ENCODE measurements at regions not wholly inside any gene's neighbourhood (a gene's known extent, or its start where the extent isn't known, plus 50 kb on each side); places are given as distances from the start of the nearest gene placed in this dataset.

DNA sequence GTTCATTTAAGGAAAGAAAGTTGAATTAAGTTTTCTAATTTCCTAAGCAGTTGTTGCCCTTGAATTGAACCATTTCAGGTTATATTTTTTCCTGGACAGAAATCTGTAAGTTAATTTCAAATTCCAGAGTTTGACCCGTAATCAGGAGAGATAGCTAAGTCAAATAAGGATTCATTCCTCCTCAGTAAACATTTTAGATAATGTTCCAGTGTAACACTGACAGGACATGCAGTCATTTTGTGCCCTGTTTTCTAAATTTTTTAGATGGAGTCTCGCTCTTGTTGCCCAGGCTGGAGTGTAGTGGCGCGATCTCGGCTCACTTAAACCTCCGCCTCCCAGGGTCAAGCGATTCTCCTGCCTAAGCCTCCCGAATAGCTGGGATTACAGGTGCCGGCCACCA lies 371.7 kb downstream of the DIPK2A start:
- H3K4me3 ChIP-seq (ENCODE audit: low read length) = no peak overlapping the region
- DNase-seq (ENCODE audit: low read depth) = no peak
- TF ChIP-seq, protein P1, sequence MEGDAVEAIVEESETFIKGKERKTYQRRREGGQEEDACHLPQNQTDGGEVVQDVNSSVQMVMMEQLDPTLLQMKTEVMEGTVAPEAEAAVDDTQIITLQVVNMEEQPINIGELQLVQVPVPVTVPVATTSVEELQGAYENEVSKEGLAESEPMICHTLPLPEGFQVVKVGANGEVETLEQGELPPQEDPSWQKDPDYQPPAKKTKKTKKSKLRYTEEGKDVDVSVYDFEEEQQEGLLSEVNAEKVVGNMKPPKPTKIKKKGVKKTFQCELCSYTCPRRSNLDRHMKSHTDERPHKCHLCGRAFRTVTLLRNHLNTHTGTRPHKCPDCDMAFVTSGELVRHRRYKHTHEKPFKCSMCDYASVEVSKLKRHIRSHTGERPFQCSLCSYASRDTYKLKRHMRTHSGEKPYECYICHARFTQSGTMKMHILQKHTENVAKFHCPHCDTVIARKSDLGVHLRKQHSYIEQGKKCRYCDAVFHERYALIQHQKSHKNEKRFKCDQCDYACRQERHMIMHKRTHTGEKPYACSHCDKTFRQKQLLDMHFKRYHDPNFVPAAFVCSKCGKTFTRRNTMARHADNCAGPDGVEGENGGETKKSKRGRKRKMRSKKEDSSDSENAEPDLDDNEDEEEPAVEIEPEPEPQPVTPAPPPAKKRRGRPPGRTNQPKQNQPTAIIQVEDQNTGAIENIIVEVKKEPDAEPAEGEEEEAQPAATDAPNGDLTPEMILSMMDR (conservative IDR thresholded peaks at IDR 0.05; ENCODE audit: low read length) = no peak

DNA sequence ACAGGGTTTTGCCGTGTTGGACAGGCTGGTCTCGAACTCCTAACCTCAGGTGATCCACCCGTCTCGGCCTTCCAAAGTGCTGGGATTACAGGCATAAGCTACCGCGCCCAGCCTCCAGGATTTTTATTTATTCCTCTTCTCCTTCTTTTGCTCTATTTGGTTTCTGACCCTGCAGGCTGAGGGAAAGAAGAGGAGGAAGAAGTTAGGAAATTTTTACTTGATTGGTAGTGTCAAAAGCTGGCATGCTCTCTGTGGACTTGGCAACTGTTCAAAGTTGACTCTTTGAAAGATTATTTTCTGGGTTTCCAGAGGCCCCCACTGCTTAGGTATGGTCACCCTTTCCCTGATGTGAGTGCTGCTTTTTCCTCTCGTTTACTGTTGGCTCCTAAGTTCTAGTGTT lies 372.2 kb downstream of the DIPK2A start:
- no peak overlapping the region for H3K4me3 ChIP-seq (ENCODE audit: low read length)
- TF ChIP-seq, protein P1 (conservative IDR thresholded peaks at IDR 0.05; ENCODE audit: low read length) = no peak
- no peak for DNase-seq (ENCODE audit: low read depth)

DNA sequence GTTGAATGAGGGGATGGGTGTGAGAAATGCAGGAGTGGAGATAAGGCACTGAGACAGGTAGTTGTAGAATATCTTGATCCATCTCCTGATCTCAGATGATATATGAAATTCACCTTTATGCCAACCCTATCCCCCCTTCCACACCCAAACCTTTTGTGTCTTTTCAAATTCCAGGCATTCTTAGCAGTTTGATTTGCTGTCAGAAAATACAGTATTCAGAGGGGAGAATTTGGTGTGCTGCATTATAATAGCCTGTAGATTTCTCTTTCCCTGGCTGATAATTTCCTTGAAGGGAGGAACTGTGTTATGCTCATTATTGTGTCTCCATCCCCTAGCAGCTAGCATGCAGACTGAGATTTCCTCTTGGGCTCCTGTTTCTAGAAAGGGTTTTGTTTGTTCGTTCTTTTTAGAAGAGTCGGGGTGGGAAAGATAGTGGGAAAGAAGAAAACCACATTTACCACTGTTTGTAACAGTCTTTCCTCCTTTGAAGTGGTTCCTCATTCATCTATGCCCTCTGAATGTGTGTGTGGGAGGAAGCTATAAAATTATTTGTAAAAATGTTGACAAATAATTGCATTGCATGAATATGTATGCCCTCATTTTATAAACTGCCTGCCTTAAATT lies 373.4 kb downstream of the DIPK2A start:
- TF ChIP-seq, protein P1 (conservative IDR thresholded peaks at IDR 0.05; ENCODE audit: low read length) = no peak
- H3K4me3 ChIP-seq (ENCODE audit: low read length) = no peak overlapping the region
- no peak for DNase-seq (ENCODE audit: low read depth)

DNA sequence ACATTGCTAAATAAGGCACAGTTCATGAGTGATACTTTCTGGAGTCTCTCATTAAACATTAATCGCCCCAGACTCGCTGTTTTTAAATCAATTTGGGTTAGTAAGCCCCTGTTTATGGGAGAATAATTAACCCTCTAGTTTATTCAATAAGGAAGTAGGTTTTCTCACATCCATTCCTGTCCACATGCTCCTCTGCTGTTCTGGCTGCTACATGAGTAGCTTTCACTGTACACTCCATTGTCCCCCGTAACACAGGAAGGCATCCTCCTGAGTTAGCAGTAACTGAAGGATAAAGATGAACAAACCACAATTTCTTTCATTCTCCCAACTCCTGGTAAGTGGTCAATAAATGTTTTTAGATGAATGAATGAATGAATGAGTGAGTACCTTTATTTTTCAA lies 378.5 kb downstream of the DIPK2A start:
- DNase-seq (ENCODE audit: low read depth) = no peak
- TF ChIP-seq, protein P1 (conservative IDR thresholded peaks at IDR 0.05; ENCODE audit: low read length) = no peak

DNA sequence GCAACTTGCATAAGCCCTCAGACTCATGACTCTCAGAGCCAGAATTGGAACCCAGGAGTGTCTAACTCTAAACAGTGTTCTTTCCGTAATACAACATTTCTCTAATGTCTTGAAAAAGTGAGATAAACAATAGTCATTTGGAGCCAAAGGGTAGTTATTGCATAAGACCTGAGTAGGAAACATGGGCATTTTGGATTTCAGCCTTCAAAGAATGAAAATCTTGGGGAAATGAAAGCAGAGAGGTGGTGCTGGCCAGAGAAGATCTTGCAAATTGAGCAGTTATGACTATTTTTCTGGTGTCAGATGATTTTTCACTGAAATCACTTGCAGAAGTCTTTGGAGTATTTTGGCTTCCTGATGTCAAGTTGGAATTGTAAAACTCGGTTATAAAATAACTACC lies 379.4 kb downstream of the DIPK2A start:
- TF ChIP-seq, protein P1 (conservative IDR thresholded peaks at IDR 0.05; ENCODE audit: low read length) = no peak
- no peak overlapping the region for H3K4me3 ChIP-seq (ENCODE audit: low read length)
- no peak for DNase-seq (ENCODE audit: low read depth)

More for the DNA sequence above, 378.5 kb downstream of the DIPK2A start:
- no peak overlapping the region for H3K4me3 ChIP-seq (ENCODE audit: low read length)

DNA sequence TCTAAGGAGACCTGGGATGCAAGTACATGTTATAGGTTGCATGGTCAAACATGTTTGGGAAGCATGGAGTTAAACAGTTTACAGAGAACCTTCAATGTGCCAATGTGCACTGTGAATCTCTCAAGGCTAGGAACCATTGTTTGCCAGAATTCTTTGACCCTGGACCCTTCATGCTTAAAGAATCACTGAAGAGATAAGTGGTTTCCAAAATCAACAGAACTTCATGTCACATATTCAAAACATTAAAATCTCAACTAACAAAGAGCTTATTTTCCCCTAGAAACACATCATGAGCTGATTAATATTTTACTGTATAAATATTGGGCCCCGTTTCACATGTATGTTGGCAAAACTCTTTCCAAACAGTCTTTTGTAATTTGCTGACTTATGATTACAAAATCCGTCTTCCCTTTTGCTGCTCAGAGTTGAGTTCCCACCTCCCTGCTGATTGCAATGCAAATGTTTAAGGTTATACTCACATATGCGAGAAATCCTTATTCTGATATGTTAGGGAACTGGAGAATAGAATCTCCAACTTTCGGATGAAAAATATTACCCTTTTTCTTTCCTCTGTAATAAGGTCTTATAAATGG lies 380.2 kb downstream of the DIPK2A start:
- TF ChIP-seq, protein P1 (conservative IDR thresholded peaks at IDR 0.05; ENCODE audit: low read length) = no peak
- DNase-seq (ENCODE audit: low read depth) = no peak
- H3K4me3 ChIP-seq (ENCODE audit: low read length) = no peak overlapping the region

DNA sequence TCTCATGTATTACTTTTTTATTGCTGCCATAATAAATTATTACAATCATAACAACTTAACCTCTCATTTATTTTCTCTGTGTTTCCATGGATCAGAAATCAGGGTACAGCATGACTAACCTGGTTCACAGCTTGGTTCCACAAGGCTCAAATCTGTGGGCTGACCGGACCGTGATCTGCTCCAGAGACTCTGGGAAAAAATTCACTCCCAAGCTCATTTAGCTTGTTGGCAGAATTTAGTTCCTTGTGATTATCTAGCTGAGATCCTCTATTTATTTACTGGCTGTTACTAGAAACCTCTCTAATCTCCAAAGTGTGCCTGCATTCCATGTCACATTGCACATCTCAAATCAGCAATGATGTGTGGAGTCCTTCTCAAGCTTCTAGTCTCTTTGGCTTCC lies 386.6 kb downstream of the DIPK2A start:
- DNase-seq (ENCODE audit: low read depth) = no peak
- H3K4me3 ChIP-seq (ENCODE audit: low read length) = no peak overlapping the region
- TF ChIP-seq, protein P1 (conservative IDR thresholded peaks at IDR 0.05; ENCODE audit: low read length) = no peak
